HCT116 (cell line): ENCODE measurements at regions not wholly inside any gene's neighbourhood (a gene's known extent, or its start where the extent isn't known, plus 50 kb on each side); places are given as distances from the start of the nearest gene placed in this dataset.

Experiments used
- ATAC-seq: fragments of 200-7000 bp; cut with Tn5 transposase; 2 replicates; pipeline ENCODE4 v1.9.1; 2020; ENCODE audit warnings: mild to moderate bottlenecking, moderate library complexity
- BruUV-seq: library from RNA; stranded (reverse); fragments of 400-500 nt; replicated peaks from 2 replicates; lab custom pipeline; 2021; lab: Mats Ljungman, UMichigan
- CTCF ChIA-PET: fragments of 300-600 bp; sonication (Branson Sonifier 250); formaldehyde crosslinking; loops from one replicate; lab custom pipeline; 2021; ENCODE audit warnings: antibody characterized with exemption; lab: Charles Lee
- POLR2A ChIA-PET: fragments of 300-600, 350-600 bp; sonication (Branson Sonifier 250); formaldehyde crosslinking; loops from one replicate; lab custom pipeline; 2021; ENCODE audit warnings: antibody characterized with exemption; lab: Charles Lee
- RAD21 ChIA-PET, 2 experiments: fragments of 300-600 bp; sonication (Branson Sonifier 250); formaldehyde crosslinking; loops; one replicate each; lab custom pipeline; 2023; ENCODE audit warnings: low total read pairs in 2 of 2; ENCODE audit not compliant: uncharacterized antibody in 2 of 2, unreplicated experiment in 2 of 2, low non-redundant PET in 1 of 2; lab: Charles Lee
- DNase-seq: peaks from one replicate; pipeline ENCODE4 v3.0.0-alpha.2; 2010; ENCODE audit warnings: low read depth, low spot score
- H2AFZ ChIP-seq: fragments of 200-600 bp; shearing (Covaris generic), sonication (generic); 2 replicates; pipeline ENCODE4 v1.6.1; 2017; ENCODE audit warnings: low read depth, mixed run types, mixed read lengths, antibody characterized with exemption, low read length; ENCODE audit not compliant: poor library complexity, severe bottlenecking
- H3K27ac ChIP-seq: 2 replicates; pipeline ENCODE4 v1.5.1; 2012; ENCODE audit warnings: low read depth, low read length
- H3K27me3 ChIP-seq: fragments of 200-600 bp; sonication (generic); 2 replicates; pipeline ENCODE4 v1.6.1; 2016; ENCODE audit warnings: mixed run types, low read length, mixed read lengths; ENCODE audit not compliant: insufficient read depth
- H3K36me3 ChIP-seq, 2 experiments: fragments of 200-500 bp in 1 of 2; fragments of 200-600 bp in 1 of 2; sonication (Bioruptor generic) in 1 of 2; sonication (generic) in 1 of 2; 2 replicates each; pipeline versions ENCODE4 v1.5.1 to v1.6.1; 2014 to 2016; ENCODE audit warnings: low read length in 2 of 2, inconsistent platforms in 1 of 2, mixed read lengths in 1 of 2, mixed run types in 1 of 2; ENCODE audit not compliant: insufficient read depth in 2 of 2, control insufficient read depth in 1 of 2
- H3K4me1 ChIP-seq, 2 experiments: fragments of 200-600 bp in 1 of 2; sonication (generic) in 1 of 2; 2 replicates each; pipeline versions ENCODE4 v1.5.1 to v1.6.1; 2012 to 2017; ENCODE audit warnings: low read length in 2 of 2, inconsistent platforms in 1 of 2, mild to moderate bottlenecking in 1 of 2, mixed read lengths in 1 of 2, mixed run types in 1 of 2, moderate library complexity in 1 of 2; ENCODE audit not compliant: insufficient read depth in 2 of 2, control insufficient read depth in 1 of 2
- H3K4me2 ChIP-seq: fragments of 200-600 bp; sonication (generic); 2 replicates; pipeline ENCODE4 v1.6.1; 2017; ENCODE audit warnings: mixed run types, low read length, mixed read lengths
- H3K4me3 ChIP-seq, 2 experiments: fragments of 200-600 bp in 1 of 2; sonication (generic) in 1 of 2; replicated peaks in 1 of 2; 2 replicates each; pipeline ENCODE4 v1.5.1; 2011 to 2016; ENCODE audit warnings: low read length in 2 of 2, control low read depth in 1 of 2, low read depth in 1 of 2, mild to moderate bottlenecking in 1 of 2, mixed read lengths in 1 of 2, mixed run types in 1 of 2
- H3K79me2 ChIP-seq: fragments of 200-600 bp; sonication (generic); 2 replicates; pipeline ENCODE4 v1.6.1; 2017; ENCODE audit warnings: mild to moderate bottlenecking, mixed run types, low read length, moderate library complexity, mixed read lengths; ENCODE audit not compliant: insufficient read depth
- H3K9ac ChIP-seq: fragments of 200-600 bp; sonication (generic); 2 replicates; pipeline ENCODE4 v1.6.1; 2016; ENCODE audit warnings: low read length, mixed read lengths
- H3K9me2 ChIP-seq: fragments of 200-600 bp; sonication (generic), shearing (Covaris generic); 2 replicates; pipeline ENCODE4 v1.6.1; 2017; ENCODE audit warnings: mixed run types, mild to moderate bottlenecking, moderate library complexity; ENCODE audit not compliant: insufficient read depth
- H3K9me3 ChIP-seq, 2 experiments: fragments of 200-500 bp in 1 of 2; fragments of 200-600 bp in 1 of 2; sonication (Bioruptor generic) in 1 of 2; sonication (generic) in 1 of 2; 2 replicates each; pipeline ENCODE4 v1.6.1; 2014 to 2017; ENCODE audit warnings: low read length in 2 of 2, mixed read lengths in 2 of 2, inconsistent platforms in 1 of 2, low read depth in 1 of 2, mild to moderate bottlenecking in 1 of 2, mixed run types in 1 of 2, moderate library complexity in 1 of 2; ENCODE audit not compliant: control insufficient read depth in 1 of 2, insufficient read depth in 1 of 2
- H4K20me1 ChIP-seq: fragments of 200-600 bp; sonication (generic), shearing (Covaris generic); 2 replicates; pipeline ENCODE4 v1.6.1; 2017; ENCODE audit warnings: mixed run types, mild to moderate bottlenecking, moderate library complexity; ENCODE audit not compliant: insufficient read depth
- ATF3 ChIP-seq: IDR thresholded peaks from 2 replicates; pipeline ENCODE4 v1.6.1; 2012
- CTCF ChIP-seq, 3 experiments: fragments of 200-600 bp in 1 of 3; sonication (generic) in 1 of 3; IDR thresholded peaks in 2 of 3; conservative IDR thresholded peaks in 1 of 3; 2 replicates each; pipeline ENCODE4 v1.5.1; 2012 to 2017; ENCODE audit warnings: low read depth in 2 of 3, low read length in 2 of 3, antibody characterized with exemption in 1 of 3, borderline replicate concordance in 1 of 3, control low read depth in 1 of 3, mild to moderate bottlenecking in 1 of 3, mixed read lengths in 1 of 3, mixed run types in 1 of 3, moderate library complexity in 1 of 3; ENCODE audit not compliant: insufficient read depth in 1 of 3
- EGR1 ChIP-seq: IDR thresholded peaks from 2 replicates; pipeline ENCODE4 v1.6.1; 2012; ENCODE audit warnings: low read depth
- EZH2 ChIP-seq: fragments of 200-600 bp; sonication (generic); IDR thresholded peaks from 2 replicates; pipeline ENCODE4 v1.6.1; 2017; ENCODE audit warnings: antibody characterized with exemption, mixed run types
- EZH2phosphoT487 ChIP-seq: fragments of 200-600 bp; IDR thresholded peaks from 2 replicates; pipeline ENCODE4 v1.6.1; 2018; ENCODE audit warnings: antibody characterized with exemption, borderline replicate concordance
- FOSL1 ChIP-seq: IDR thresholded peaks from 2 replicates; pipeline ENCODE4 v1.6.1; 2012; ENCODE audit warnings: low read depth
- MAX ChIP-seq: IDR thresholded peaks from 2 replicates; pipeline ENCODE4 v1.6.1; 2012
- POLR2AphosphoS5 ChIP-seq: IDR thresholded peaks from 2 replicates; pipeline ENCODE4 v1.6.1; 2011; ENCODE audit warnings: mild to moderate bottlenecking, low read depth, low read length, moderate library complexity
- SIN3A ChIP-seq: IDR thresholded peaks from 2 replicates; pipeline ENCODE4 v1.6.1; 2012; ENCODE audit warnings: low read depth
- SP1 ChIP-seq: IDR thresholded peaks from 2 replicates; pipeline ENCODE4 v1.6.1; 2012; ENCODE audit warnings: low read depth
- SRF ChIP-seq: IDR thresholded peaks from 2 replicates; pipeline ENCODE4 v1.6.1; 2012; ENCODE audit warnings: low read depth
- ZBTB33 ChIP-seq: IDR thresholded peaks from 2 replicates; pipeline ENCODE4 v1.6.1; 2011; ENCODE audit warnings: mild to moderate bottlenecking, low read length, moderate library complexity; ENCODE audit not compliant: insufficient replicate concordance; ENCODE audit errors: extremely low read depth
- ZFX ChIP-seq: fragments of 450-650 bp; IDR thresholded peaks from 2 replicates; pipeline ENCODE4 v1.6.1; 2017
- intact Hi-C: fragments of 100-400 bp; cut with micrococcal nuclease; formaldehyde crosslinking; loops from 2 replicates; pipeline ENCODE4 v1.10.0; 2022

- TF ChIP-seq CTCF (IDR thresholded peaks at IDR 0.05 in 2 of 3, conservative IDR thresholded peaks at IDR 0.05 in 1 of 3; ENCODE audit: borderline replicate concordance in 1 of 3, insufficient read depth in 1 of 3, low read depth in 2 of 3, low read length in 2 of 3) (no peak), SRF (no peak), ZBTB33 (no peak), EGR1 (no peak), FOSL1 (no peak), ZFX (no peak), ATF3 (no peak)
Observed at GRCh38 chr13:20311022-20311421, 78.9 kb upstream of the GJB6 start (continued).

- RAD21 ChIA-PET: no interaction called here
- Histone ChIP-seq H3K79me2 (no peaks in the 10 kb centered on the region), H3K36me3 (no peaks in the 10 kb centered on the region), H3K4me1 (no peaks in the 10 kb centered on the region), H3K4me3 (no peak overlapping the region), H3K4me2 (no peak overlapping the region), H4K20me1 (no peaks in the 10 kb centered on the region), H3K9me2 (no peaks in the 10 kb centered on the region), H2AFZ (no peak overlapping the region), H3K9ac (no peak overlapping the region), H3K27me3 (no peaks in the 10 kb centered on the region), H3K9me3 (peaks cover 0 to 9% of the 10 kb centered on the region in 2 experiments; a peak in 1 of 4 replicates), H3K27ac (no peak overlapping the region)
- ATAC-seq (no peak), DNase-seq (no peak)
- POLR2A ChIA-PET: no interaction called here
- intact Hi-C loops: no loop called here
- CTCF ChIA-PET: no interaction called here
- BruUV-seq: no TSS peak
- TF ChIP-seq SP1: no peak
- no peak for TF ChIP-seq MAX
- TF ChIP-seq POLR2AphosphoS5: no peak
- TF ChIP-seq FOSL1: no peak
- TF ChIP-seq EGR1: no peak
- TF ChIP-seq EZH2: no peak
- no peak for TF ChIP-seq EZH2phosphoT487
- no peak for TF ChIP-seq SRF
- TF ChIP-seq ZFX: no peak
- TF ChIP-seq SIN3A: no peak
Observed at GRCh38 chr13:20306039-20306438, 73.9 kb upstream of the GJB6 start.
